Naive thymus-derived CD4-positive, alpha-beta T cell (primary cell): ENCODE measurements at regions not wholly inside any gene's neighbourhood (a gene's known extent, or its start where the extent isn't known, plus 50 kb on each side); places are given as distances from the start of the nearest gene placed in this dataset.

Experiments used
- ATAC-seq: fragments of 150-1000 bp; cut with Tn5 transposase; 2 replicates; pipeline ENCODE4 v1.10.0; 2021; ENCODE audit warnings: mild to moderate bottlenecking, moderate library complexity
- CTCF ChIA-PET: fragments of 350-600 bp; sonication (Branson Sonifier 250); formaldehyde crosslinking; loops from one replicate; lab custom pipeline; 2021; ENCODE audit warnings: antibody characterized with exemption; lab: Charles Lee
- POLR2A ChIA-PET: fragments of 350-600 bp; sonication (Branson Sonifier 250); formaldehyde crosslinking; loops from one replicate; lab custom pipeline; 2021; ENCODE audit warnings: antibody characterized with exemption, inconsistent platforms; lab: Charles Lee
- DNase-seq, 9 donors: peaks; one replicate each; pipeline versions ENCODE4 v3.0.0 to v3.0.0-alpha.2; 2020 to 2022; ENCODE audit warnings: mixed read lengths in 1 of 9
- H3K27ac ChIP-seq: one replicate; pipeline ENCODE4 v1.7.0; 2013; ENCODE audit warnings: mild to moderate bottlenecking, low read depth, low read length, moderate library complexity
- H3K27me3 ChIP-seq, 2 donors: one replicate each; pipeline ENCODE4 v1.7.0; 2013; ENCODE audit warnings: low read length in 2 of 2, mild to moderate bottlenecking in 2 of 2, moderate library complexity in 2 of 2; ENCODE audit not compliant: control insufficient read depth in 2 of 2, insufficient read depth in 2 of 2
- H3K36me3 ChIP-seq, 3 experiments: 1 replicate in 2 of 3; 2 replicates in 1 of 3; pipeline ENCODE4 v1.7.0; 2013; ENCODE audit warnings: low read length in 3 of 3, mild to moderate bottlenecking in 3 of 3, moderate library complexity in 1 of 3; ENCODE audit not compliant: insufficient read depth in 3 of 3, control insufficient read depth in 2 of 3
- H3K4me1 ChIP-seq, 2 donors: one replicate each; pipeline ENCODE4 v1.7.0; 2013; ENCODE audit warnings: low read length in 2 of 2, mild to moderate bottlenecking in 2 of 2, moderate library complexity in 1 of 2; ENCODE audit not compliant: control insufficient read depth in 2 of 2, insufficient read depth in 2 of 2
- H3K4me3 ChIP-seq: 2 replicates; pipeline ENCODE4 v1.7.0; 2013; ENCODE audit warnings: mild to moderate bottlenecking, low read length
- H3K9me3 ChIP-seq, 3 experiments: 1 replicate in 2 of 3; 2 replicates in 1 of 3; pipeline ENCODE4 v1.7.0; 2013; ENCODE audit warnings: low read length in 3 of 3; ENCODE audit not compliant: control insufficient read depth in 2 of 3
- H3K27ac Mint-ChIP-seq, 9 donors: one replicate each; pipeline ENCODE4 v1.8.0; 2020 to 2022; ENCODE audit warnings: mixed read lengths in 9 of 9, mild to moderate bottlenecking in 8 of 9, moderate library complexity in 5 of 9, inconsistent platforms in 2 of 9
- H3K27me3 Mint-ChIP-seq, 5 donors: one replicate each; pipeline ENCODE4 v1.8.0; 2021 to 2022; ENCODE audit warnings: mixed read lengths in 5 of 5, mild to moderate bottlenecking in 1 of 5
- H3K36me3 Mint-ChIP-seq, 5 donors: one replicate each; pipeline ENCODE4 v1.8.0; 2020 to 2022; ENCODE audit warnings: mixed read lengths in 5 of 5, mild to moderate bottlenecking in 3 of 5, inconsistent platforms in 1 of 5
- H3K4me1 Mint-ChIP-seq, 7 donors: one replicate each; pipeline ENCODE4 v1.8.0; 2020 to 2022; ENCODE audit warnings: mixed read lengths in 7 of 7, mild to moderate bottlenecking in 3 of 7, inconsistent platforms in 1 of 7
- H3K4me3 Mint-ChIP-seq, 10 donors: one replicate each; pipeline ENCODE4 v1.8.0; 2020 to 2022; ENCODE audit warnings: mild to moderate bottlenecking in 10 of 10, mixed read lengths in 10 of 10, moderate library complexity in 6 of 10, inconsistent platforms in 2 of 10
- H3K9me3 Mint-ChIP-seq, 11 donors: one replicate each; pipeline ENCODE4 v1.8.0; 2020 to 2022; ENCODE audit warnings: mixed read lengths in 11 of 11, mild to moderate bottlenecking in 4 of 11, inconsistent platforms in 1 of 11, moderate library complexity in 1 of 11
- intact Hi-C, 2 donors: fragments of 100-400 bp; cut with micrococcal nuclease; formaldehyde crosslinking; loops; one replicate each; pipeline ENCODE4 v1.15.1; 2023

- Mint-ChIP-seq H3K4me3 (no peak overlapping the region), H3K9me3 (peaks cover 0 to 19% (median 4%) of the 10 kb centered on the region in 11 donors), H3K27me3 (peaks cover 0 to 5% (median 0%) of the 10 kb centered on the region in 5 donors), H3K4me1 (no peaks in the 10 kb centered on the region), H3K27ac (no peak overlapping the region), H3K36me3 (peaks cover 0 to 8% (median 0%) of the 10 kb centered on the region in 5 donors)
- no peak overlapping the region for H3K4me3 ChIP-seq
- H3K36me3 ChIP-seq, result no peaks in the 10 kb centered on the region
- no peak overlapping the region for H3K27ac ChIP-seq
- intact Hi-C loops, result no loop called here
- DNase-seq (no peak), ATAC-seq (no peak)
- no peaks in the 10 kb centered on the region for H3K9me3 ChIP-seq
- ChIA-PET POLR2A (no interaction called here), CTCF (no interaction called here)
- H3K27me3 ChIP-seq, result no peaks in the 10 kb centered on the region
- H3K4me1 ChIP-seq, result no peaks in the 10 kb centered on the region
These were observed 118.6 kb upstream of the CELF4 start for GRCh38 chr18:37684183-37684582.

- H3K27ac ChIP-seq, result no peak overlapping the region
- Mint-ChIP-seq H3K36me3 (no peaks in the 10 kb centered on the region), H3K27ac (no peak overlapping the region), H3K4me3 (no peak overlapping the region), H3K4me1 (no peaks in the 10 kb centered on the region), H3K27me3 (peaks cover 0 to 5% (median 0%) of the 10 kb centered on the region in 5 donors), H3K9me3 (peaks cover 0 to 7% (median 3%) of the 10 kb centered on the region in 11 donors)
- no peaks in the 10 kb centered on the region for H3K36me3 ChIP-seq
- ChIA-PET CTCF (no interaction called here), POLR2A (no interaction called here)
- ATAC-seq (no peak), DNase-seq (no peak)
- intact Hi-C loops, result no loop called here
- H3K4me1 ChIP-seq, result no peaks in the 10 kb centered on the region
- H3K27me3 ChIP-seq, result no peaks in the 10 kb centered on the region
- no peak overlapping the region for H3K4me3 ChIP-seq
- no peaks in the 10 kb centered on the region for H3K9me3 ChIP-seq
These were observed 115.3 kb upstream of the CELF4 start for GRCh38 chr18:37680911-37681310.

- intact Hi-C loops, result no loop called here
These were observed 110.7 kb upstream of the CELF4 start for GRCh38 chr18:37676276-37676675.

GRCh38 chr18:37675699-37676098 is 110.1 kb upstream of the CELF4 start:
- ChIA-PET POLR2A (no interaction called here), CTCF (no interaction called here)
- ATAC-seq, result no peak
- Histone ChIP-seq H3K4me3 (no peak overlapping the region), H3K27me3 (no peaks in the 10 kb centered on the region), H3K9me3 (no peaks in the 10 kb centered on the region), H3K36me3 (no peaks in the 10 kb centered on the region), H3K4me1 (no peaks in the 10 kb centered on the region), H3K27ac (no peak overlapping the region)
- Mint-ChIP-seq H3K9me3 (peaks cover 0 to 8% (median 2%) of the 10 kb centered on the region in 11 donors), H3K27me3 (peaks cover 0 to 5% (median 0%) of the 10 kb centered on the region in 5 donors), H3K36me3 (no peaks in the 10 kb centered on the region), H3K4me1 (no peaks in the 10 kb centered on the region), H3K4me3 (no peak overlapping the region), H3K27ac (no peak overlapping the region)
- DNase-seq, result no peak
- intact Hi-C loops, result no loop called here

More at GRCh38 chr18:37676276-37676675, 110.7 kb upstream of the CELF4 start:
- H3K4me1 ChIP-seq, result no peaks in the 10 kb centered on the region
- Mint-ChIP-seq H3K36me3 (no peaks in the 10 kb centered on the region), H3K27me3 (peaks cover 0 to 5% (median 0%) of the 10 kb centered on the region in 5 donors), H3K4me3 (no peak overlapping the region), H3K27ac (no peak overlapping the region), H3K9me3 (peaks cover 0 to 8% (median 0%) of the 10 kb centered on the region in 11 donors), H3K4me1 (no peaks in the 10 kb centered on the region)
- POLR2A ChIA-PET, result no interaction called here
- H3K4me3 ChIP-seq, result no peak overlapping the region
- H3K9me3 ChIP-seq, result no peaks in the 10 kb centered on the region
- DNase-seq, result no peak
- CTCF ChIA-PET, result no interaction called here
- no peaks in the 10 kb centered on the region for H3K27me3 ChIP-seq
- no peak for ATAC-seq
- H3K36me3 ChIP-seq, result no peaks in the 10 kb centered on the region
- no peak overlapping the region for H3K27ac ChIP-seq

- DNase-seq (no peak), ATAC-seq (no peak)
- CTCF ChIA-PET, result no interaction called here
- intact Hi-C loops, result no loop called here
- Histone ChIP-seq H3K9me3 (no peaks in the 10 kb centered on the region), H3K27ac (no peak overlapping the region), H3K4me3 (no peak overlapping the region), H3K4me1 (no peaks in the 10 kb centered on the region), H3K36me3 (no peaks in the 10 kb centered on the region), H3K27me3 (no peaks in the 10 kb centered on the region)
- Mint-ChIP-seq H3K4me1 (no peaks in the 10 kb centered on the region), H3K36me3 (no peaks in the 10 kb centered on the region), H3K27me3 (no peaks in the 10 kb centered on the region), H3K4me3 (no peak overlapping the region), H3K9me3 (peaks cover 0 to 8% (median 2%) of the 10 kb centered on the region in 11 donors), H3K27ac (no peak overlapping the region)
- POLR2A ChIA-PET, result no interaction called here
These were observed 109.0 kb upstream of the CELF4 start for GRCh38 chr18:37674570-37674969.

GRCh38 chr18:37673671-37674070 is 108.1 kb upstream of the CELF4 start:
- intact Hi-C loops, result no loop called here
- H3K27me3 Mint-ChIP-seq, result no peaks in the 10 kb centered on the region
- DNase-seq, result no peak

GRCh38 chr18:37672932-37673595 is 107.5 kb upstream of the CELF4 start:
- intact Hi-C loops, result no loop called here
- no peaks in the 10 kb centered on the region for H3K27me3 ChIP-seq
- no peaks in the 10 kb centered on the region for H3K4me1 ChIP-seq
- no peaks in the 10 kb centered on the region for H3K9me3 ChIP-seq
- Mint-ChIP-seq H3K9me3 (peaks cover 0 to 11% (median 2%) of the 10 kb centered on the region in 11 donors), H3K4me1 (no peaks in the 10 kb centered on the region), H3K27ac (no peak overlapping the region), H3K4me3 (no peak overlapping the region), H3K36me3 (no peaks in the 10 kb centered on the region), H3K27me3 (no peaks in the 10 kb centered on the region)
- ChIA-PET POLR2A (no interaction called here), CTCF (no interaction called here)
- H3K4me3 ChIP-seq, result no peak overlapping the region
- DNase-seq (no peak), ATAC-seq (no peak)
- H3K27ac ChIP-seq, result no peak overlapping the region
- H3K36me3 ChIP-seq, result no peaks in the 10 kb centered on the region

More at GRCh38 chr18:37673671-37674070, 108.1 kb upstream of the CELF4 start:
- H3K27ac ChIP-seq, result no peak overlapping the region
- no peaks in the 10 kb centered on the region for H3K27me3 ChIP-seq
- H3K4me1 Mint-ChIP-seq, result no peaks in the 10 kb centered on the region
- H3K9me3 ChIP-seq, result no peaks in the 10 kb centered on the region
- H3K27ac Mint-ChIP-seq, result no peak overlapping the region
- ChIA-PET CTCF (no interaction called here), POLR2A (no interaction called here)
- H3K4me1 ChIP-seq, result no peaks in the 10 kb centered on the region
- no peaks in the 10 kb centered on the region for H3K36me3 Mint-ChIP-seq
- no peak overlapping the region for H3K4me3 ChIP-seq
- no peak overlapping the region for H3K4me3 Mint-ChIP-seq
- ATAC-seq, result no peak
- H3K36me3 ChIP-seq, result no peaks in the 10 kb centered on the region
- H3K9me3 Mint-ChIP-seq, result peaks cover 0 to 11% (median 2%) of the 10 kb centered on the region in 11 donors
